Breast epithelium (tissue), 4 donors: ENCODE measurements at regions not wholly inside any gene's neighbourhood (a gene's known extent, or its start where the extent isn't known, plus 50 kb on each side); places are given as distances from the start of the nearest gene placed in this dataset.

Source experiments
- DNase-seq, 2 donors: peaks; one replicate each; pipeline ENCODE4 v3.0.0-alpha.2; 2019; ENCODE audit warnings: low spot score in 2 of 2
- H3K27ac ChIP-seq, 2 donors: fragments of 200-600 bp; sonication (generic) in 1 of 2; one replicate each; pipeline ENCODE4 v1.5.1; 2016 to 2019; ENCODE audit warnings: mild to moderate bottlenecking in 1 of 2
- H3K27me3 ChIP-seq, 2 donors: fragments of 200-600 bp; sonication (generic) in 1 of 2; one replicate each; pipeline versions ENCODE4 v1.5.1 to v1.6.0; 2017 to 2019; ENCODE audit warnings: control low read depth in 1 of 2, mild to moderate bottlenecking in 1 of 2
- H3K36me3 ChIP-seq: fragments of 200-600 bp; one replicate; pipeline ENCODE4 v1.5.1; 2019
- H3K4me1 ChIP-seq, 2 donors: fragments of 200-600 bp; sonication (generic); one replicate each; pipeline ENCODE4 v1.5.1; 2016 to 2019; ENCODE audit warnings: control low read depth in 1 of 2
- H3K4me3 ChIP-seq, 3 donors: fragments of 200-600 bp; sonication (generic); 1 replicate in 2 of 3; 2 replicates in 1 of 3; pipeline ENCODE4 v1.5.1; 2016 to 2019; ENCODE audit warnings: mild to moderate bottlenecking in 3 of 3, moderate library complexity in 2 of 3
- H3K9me3 ChIP-seq, 2 donors: fragments of 200-600 bp; sonication (generic) in 1 of 2; one replicate each; pipeline ENCODE4 v1.5.1; 2016 to 2019; ENCODE audit warnings: control low read depth in 1 of 2
- POLR2A ChIP-seq: fragments of 450-650 bp; IDR thresholded peaks from one replicate; pipeline ENCODE4 v1.6.1; 2016; ENCODE audit warnings: antibody characterized with exemption, mild to moderate bottlenecking, moderate library complexity
- POLR2AphosphoS5 ChIP-seq, 3 donors: sonication (generic); formaldehyde crosslinking; IDR thresholded peaks; one replicate each; pipeline ENCODE4 v1.6.1; 2017; ENCODE audit warnings: antibody characterized with exemption in 3 of 3
- intact Hi-C: fragments of 100-400 bp; cut with DNase I; formaldehyde crosslinking; loops from one replicate; pipeline ENCODE4 v1.15.1; 2023; ENCODE audit warnings: low total_unique reads
- TF ChIP-seq, protein P1 (sequence below), 3 donors: fragments of 450-650 bp; IDR thresholded peaks; one replicate each; pipeline ENCODE4 v1.5.1; 2016 to 2017; ENCODE audit warnings: antibody characterized with exemption in 3 of 3, mild to moderate bottlenecking in 3 of 3, moderate library complexity in 3 of 3

DNA sequence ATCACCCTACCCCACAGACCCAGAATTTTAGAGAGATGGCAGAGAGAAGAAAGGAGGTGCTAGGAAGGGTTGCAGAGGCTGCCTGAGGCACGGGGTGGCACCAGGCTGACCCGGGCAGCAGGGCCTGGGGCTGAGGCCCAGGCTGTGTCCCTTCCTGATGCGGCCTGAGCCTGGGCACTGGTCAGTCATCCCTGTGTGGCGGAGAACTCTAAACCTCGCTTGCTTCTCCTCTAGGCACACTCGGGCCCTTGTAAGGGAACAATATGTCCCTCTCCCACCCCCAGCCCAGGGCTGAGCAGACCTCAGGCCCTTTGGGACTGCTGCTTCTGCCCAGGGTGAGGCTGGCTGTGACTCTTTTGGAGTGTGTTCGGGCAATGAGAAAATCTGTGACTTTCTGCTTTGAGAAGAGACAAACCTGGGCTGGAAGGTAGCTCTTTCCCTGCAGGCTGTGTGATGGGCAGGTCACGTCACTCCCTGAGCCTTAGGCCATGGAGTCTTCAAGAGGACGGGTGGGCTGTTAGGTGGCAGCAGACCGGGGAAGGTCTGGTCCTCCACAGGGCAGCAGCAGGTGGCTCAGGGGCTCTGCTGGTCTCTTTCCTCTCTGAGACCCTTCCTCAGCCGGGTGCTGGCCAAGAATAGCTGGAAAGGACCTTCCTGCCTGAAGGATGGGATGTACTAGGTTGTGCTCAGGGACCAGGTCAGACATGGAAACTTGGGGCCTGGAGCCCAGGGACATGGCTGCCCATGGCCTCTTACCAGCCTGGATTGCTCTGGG is 96.8 kb downstream of the GLI2 start:
- Histone ChIP-seq H3K36me3 (no peaks in the 10 kb centered on the region), H3K27ac (no peak overlapping the region), H3K27me3 (no peaks in the 10 kb centered on the region), H3K9me3 (no peaks in the 10 kb centered on the region), H3K4me1 (no peaks in the 10 kb centered on the region), H3K4me3 (no peak overlapping the region)
- no peak for TF ChIP-seq POLR2A
- TF ChIP-seq, protein P1, sequence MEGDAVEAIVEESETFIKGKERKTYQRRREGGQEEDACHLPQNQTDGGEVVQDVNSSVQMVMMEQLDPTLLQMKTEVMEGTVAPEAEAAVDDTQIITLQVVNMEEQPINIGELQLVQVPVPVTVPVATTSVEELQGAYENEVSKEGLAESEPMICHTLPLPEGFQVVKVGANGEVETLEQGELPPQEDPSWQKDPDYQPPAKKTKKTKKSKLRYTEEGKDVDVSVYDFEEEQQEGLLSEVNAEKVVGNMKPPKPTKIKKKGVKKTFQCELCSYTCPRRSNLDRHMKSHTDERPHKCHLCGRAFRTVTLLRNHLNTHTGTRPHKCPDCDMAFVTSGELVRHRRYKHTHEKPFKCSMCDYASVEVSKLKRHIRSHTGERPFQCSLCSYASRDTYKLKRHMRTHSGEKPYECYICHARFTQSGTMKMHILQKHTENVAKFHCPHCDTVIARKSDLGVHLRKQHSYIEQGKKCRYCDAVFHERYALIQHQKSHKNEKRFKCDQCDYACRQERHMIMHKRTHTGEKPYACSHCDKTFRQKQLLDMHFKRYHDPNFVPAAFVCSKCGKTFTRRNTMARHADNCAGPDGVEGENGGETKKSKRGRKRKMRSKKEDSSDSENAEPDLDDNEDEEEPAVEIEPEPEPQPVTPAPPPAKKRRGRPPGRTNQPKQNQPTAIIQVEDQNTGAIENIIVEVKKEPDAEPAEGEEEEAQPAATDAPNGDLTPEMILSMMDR (IDR thresholded peaks at IDR 0.05) = no peak
- no peak for TF ChIP-seq POLR2AphosphoS5 (IDR thresholded peaks at IDR 0.05)
- no peak for DNase-seq
- intact Hi-C loops = no loop called here

DNA sequence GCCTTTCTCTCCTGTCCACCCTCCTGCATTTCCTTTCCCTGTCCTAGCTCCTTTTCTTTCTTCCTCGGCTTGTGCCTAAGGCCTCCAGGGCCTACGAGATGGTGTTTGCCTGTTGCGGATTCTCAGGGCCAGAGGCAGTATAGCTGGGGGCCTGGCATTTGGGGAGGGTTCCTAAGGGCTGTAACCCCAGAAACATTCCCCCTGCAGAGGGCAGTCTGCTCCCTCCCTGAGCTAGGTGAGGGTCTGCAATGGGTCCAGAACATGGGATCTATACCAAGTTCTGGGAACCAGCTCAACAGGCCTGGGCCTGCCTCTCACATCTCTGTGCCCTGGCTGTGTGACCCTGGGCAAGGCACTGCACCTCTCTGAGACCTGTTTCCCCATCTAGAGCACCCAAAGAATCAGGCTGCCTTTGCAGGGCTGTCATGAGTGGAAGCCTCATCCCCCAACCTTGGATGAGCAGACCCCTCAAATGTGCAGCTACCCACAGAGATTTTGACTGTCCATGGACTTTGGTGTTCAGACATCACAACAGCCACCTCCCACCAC is 97.5 kb downstream of the GLI2 start:
- no peak for DNase-seq

DNA sequence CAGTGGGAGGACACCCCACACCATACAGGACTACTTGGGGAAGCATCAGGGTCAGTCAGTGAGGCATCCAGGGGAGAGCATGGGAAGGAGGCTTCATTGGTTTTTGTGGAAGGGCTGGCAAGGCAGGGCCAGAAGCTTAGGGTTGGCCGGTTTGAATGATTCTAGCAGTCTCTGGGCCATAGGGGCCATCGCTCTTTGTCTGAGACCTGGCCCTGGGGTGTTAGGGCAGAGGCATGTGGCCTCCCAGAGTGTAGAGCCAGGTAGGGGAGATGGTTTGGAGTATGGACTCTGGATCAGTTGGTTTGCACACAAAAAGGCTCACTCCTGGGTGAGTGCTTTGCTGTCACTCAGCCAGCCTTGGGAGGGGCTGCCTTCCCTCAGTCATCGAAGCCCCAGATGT is 98.5 kb downstream of the GLI2 start:
- TF ChIP-seq POLR2A (no peak), POLR2AphosphoS5 (IDR thresholded peaks at IDR 0.05) (no peak)
- TF ChIP-seq, protein P1 (IDR thresholded peaks at IDR 0.05) = no peak
- no peak for DNase-seq
- no peaks in the 10 kb centered on the region for H3K27me3 ChIP-seq
- no peaks in the 10 kb centered on the region for H3K9me3 ChIP-seq
- no peak overlapping the region for H3K4me3 ChIP-seq
- intact Hi-C loops = no loop called here
- H3K27ac ChIP-seq = no peak overlapping the region
- H3K36me3 ChIP-seq = no peaks in the 10 kb centered on the region
- H3K4me1 ChIP-seq = no peaks in the 10 kb centered on the region

More for the DNA sequence above, 97.5 kb downstream of the GLI2 start:
- H3K36me3 ChIP-seq = no peaks in the 10 kb centered on the region
- no peaks in the 10 kb centered on the region for H3K9me3 ChIP-seq
- intact Hi-C loops = no loop called here
- no peak overlapping the region for H3K4me3 ChIP-seq
- no peak overlapping the region for H3K27ac ChIP-seq
- no peaks in the 10 kb centered on the region for H3K4me1 ChIP-seq
- TF ChIP-seq POLR2A = no peak
- TF ChIP-seq, protein P1 (IDR thresholded peaks at IDR 0.05) = no peak
- H3K27me3 ChIP-seq = no peaks in the 10 kb centered on the region

DNA sequence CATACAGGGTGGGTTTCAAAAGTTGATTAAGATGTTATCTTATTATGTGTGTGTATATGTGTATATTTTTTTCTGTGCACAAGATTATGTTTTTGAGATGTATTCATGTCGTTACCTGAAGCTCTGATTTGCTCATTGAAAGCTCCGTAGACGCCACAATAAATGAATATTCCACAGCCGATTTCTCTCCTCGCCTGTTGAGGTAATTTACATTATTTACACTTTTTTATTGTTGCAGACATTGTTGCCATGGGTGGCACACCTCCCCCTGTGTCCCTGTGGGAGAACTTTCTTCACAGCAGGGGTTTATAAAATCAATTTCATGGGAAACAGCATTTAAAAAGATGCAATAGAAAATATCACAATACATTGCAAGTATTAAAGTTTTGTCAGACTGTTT is 100.6 kb downstream of the GLI2 start:
- intact Hi-C loops = no loop called here
- TF ChIP-seq POLR2AphosphoS5 (IDR thresholded peaks at IDR 0.05) (no peak), POLR2A (no peak)
- H3K4me3 ChIP-seq = no peak overlapping the region
- H3K36me3 ChIP-seq = no peaks in the 10 kb centered on the region
- H3K9me3 ChIP-seq = no peaks in the 10 kb centered on the region
- no peak for DNase-seq
- H3K27me3 ChIP-seq = no peaks in the 10 kb centered on the region
- no peaks in the 10 kb centered on the region for H3K4me1 ChIP-seq
- H3K27ac ChIP-seq = no peak overlapping the region

DNA sequence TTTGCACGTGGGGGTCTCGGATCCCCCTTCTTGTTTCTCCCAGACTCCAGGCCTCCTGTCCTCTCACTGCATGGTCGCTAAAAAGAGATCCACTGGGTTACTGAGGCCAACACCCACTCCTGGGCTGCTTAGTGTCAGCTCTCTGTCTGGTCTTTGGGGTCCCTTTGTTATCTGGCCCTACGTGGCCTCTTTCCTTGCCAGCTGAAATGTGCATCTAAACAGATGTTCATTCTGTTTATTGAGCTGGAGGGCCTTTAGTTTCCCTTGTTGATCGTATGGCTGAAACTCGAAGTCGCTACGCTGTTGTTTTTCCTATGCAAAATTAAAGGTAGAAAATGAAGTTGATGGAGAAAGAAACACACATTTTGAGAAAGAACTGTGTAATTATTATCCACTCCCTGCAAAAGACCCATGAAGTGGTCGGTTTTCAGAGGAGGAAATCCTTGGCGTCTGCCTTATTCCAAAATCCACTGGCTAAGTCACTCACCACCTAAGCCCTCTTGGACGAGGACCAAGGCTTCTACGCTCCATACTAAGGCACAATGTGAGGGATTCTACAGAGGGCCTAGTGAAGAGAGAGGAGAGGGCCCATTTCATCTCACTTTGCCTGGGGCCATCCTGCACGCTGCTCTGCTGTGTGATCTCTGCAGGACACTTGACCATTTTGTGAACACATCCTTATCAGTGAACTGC is 105.3 kb downstream of the GLI2 start:
- intact Hi-C loops = no loop called here
- no peak for TF ChIP-seq POLR2A
- H3K9me3 ChIP-seq = no peaks in the 10 kb centered on the region
- no peak overlapping the region for H3K27ac ChIP-seq
- no peaks in the 10 kb centered on the region for H3K27me3 ChIP-seq
- H3K4me1 ChIP-seq = no peaks in the 10 kb centered on the region
- H3K36me3 ChIP-seq = no peaks in the 10 kb centered on the region
- H3K4me3 ChIP-seq = no peak overlapping the region
- DNase-seq = no peak
